HG03039 (cell line): ENCODE measurements at regions not wholly inside any gene's neighbourhood (a gene's known extent, or its start where the extent isn't known, plus 50 kb on each side); places are given as distances from the start of the nearest gene placed in this dataset.
A peak's percentile ranks its signal among the peaks of the same experiment; 100 is the strongest.

Source experiments
- ATAC-seq: cut with Tn5 transposase; IDR thresholded peaks from one replicate; pipeline ENCODE4 v1.9.1; 2021; ENCODE audit warnings: mild to moderate bottlenecking, moderate library complexity; ENCODE audit not compliant: unreplicated experiment

- ATAC-seq: no peak
Measured at GRCh38 chr7:88442413-88442812, 135.7 kb upstream of the STEAP4 start.

DNA sequence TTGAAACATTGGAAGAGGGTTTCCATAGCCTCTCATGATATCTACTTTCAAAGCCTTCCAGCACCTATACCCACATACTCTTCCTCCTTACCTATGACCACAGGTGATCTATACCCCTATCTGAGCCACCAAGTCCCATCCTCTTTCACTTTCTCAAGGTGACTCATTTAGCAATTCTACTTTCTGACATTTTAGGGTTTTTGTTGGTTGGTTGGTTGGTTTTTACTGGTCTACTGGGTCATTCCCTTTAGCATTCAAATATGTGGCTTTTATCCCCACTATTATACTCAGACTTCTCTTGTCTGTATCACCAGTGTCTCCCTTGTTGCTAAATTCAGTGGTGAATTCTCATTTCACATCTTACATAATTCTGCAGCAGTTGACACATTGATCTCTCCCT is 130.4 kb upstream of the STEAP4 start:
- ATAC-seq: no peak

DNA sequence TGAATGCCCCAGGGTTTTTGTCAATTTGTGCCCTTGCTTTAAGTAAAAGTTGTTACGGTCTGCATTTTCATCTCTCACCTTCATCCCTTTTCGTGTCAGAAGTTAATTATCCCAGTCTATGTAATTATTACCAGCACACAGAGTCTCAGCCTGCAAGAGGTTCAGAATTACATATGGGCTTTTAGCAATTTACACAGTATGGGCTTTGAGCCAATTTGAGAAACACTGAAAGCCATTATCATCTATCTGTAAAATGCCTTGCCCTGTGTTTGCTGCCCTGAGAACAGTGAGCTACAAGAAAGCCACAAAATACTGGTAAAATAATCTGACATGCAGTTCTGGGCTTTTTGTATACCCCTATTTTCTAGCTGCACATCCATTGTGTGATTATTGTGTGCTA is 125.6 kb upstream of the STEAP4 start:
- ATAC-seq: no peak

- ATAC-seq: no peak
Measured at GRCh38 chr7:88431882-88432281, 125.2 kb upstream of the STEAP4 start.

DNA sequence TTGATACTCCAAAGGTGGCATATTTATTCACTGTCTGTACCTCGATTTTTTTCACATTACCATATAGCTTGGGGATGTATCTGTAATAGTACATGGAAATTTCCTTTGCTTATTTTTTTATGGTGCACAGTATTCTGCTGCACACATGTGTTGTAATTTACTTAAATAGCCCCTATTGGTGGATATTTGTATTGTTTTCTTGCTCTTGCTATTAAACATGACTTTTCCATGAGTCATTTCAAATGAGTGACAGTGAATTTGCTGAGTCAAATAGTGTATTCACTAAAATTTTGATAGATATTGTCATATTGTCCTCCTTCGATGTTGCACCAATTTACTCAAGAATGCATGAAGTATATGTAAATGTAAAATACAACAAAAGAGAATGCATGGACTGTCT is 122.7 kb upstream of the STEAP4 start:
- ATAC-seq: no peak

- ATAC-seq: no peak
Measured at GRCh38 chr7:88402529-88402928, 95.8 kb upstream of the STEAP4 start.

DNA sequence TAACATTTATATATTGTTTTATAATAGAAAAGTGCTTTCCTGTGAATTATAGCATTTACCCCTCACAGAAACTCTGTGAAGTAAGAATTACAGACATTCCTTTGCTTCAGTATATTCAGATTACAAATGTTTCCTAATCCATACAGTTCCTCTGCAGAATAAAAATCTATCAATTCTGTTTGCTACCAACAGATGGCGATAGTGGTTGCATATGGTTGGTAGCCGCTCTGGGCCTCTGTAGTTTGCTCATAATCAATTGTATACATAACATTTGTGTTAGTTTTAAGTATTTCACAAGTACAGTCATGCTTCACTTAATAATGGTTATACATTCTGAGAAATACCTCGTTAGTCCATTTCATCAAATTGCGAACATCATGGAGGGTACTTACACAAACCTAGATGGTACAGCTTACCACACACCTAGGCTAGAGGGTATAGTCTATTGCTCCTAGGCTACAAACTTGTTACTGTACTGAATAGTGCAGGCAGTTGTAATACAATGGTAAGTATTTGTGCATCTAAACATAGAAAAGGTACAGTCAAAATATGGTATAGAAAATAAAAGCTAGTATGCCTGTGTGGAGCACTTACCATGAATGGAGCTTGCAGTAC is 94.4 kb upstream of the STEAP4 start:
- peak; percentile 39 for ATAC-seq

- ATAC-seq: no peak
Measured at GRCh38 chr7:88399696-88400240, 93.1 kb upstream of the STEAP4 start.

DNA sequence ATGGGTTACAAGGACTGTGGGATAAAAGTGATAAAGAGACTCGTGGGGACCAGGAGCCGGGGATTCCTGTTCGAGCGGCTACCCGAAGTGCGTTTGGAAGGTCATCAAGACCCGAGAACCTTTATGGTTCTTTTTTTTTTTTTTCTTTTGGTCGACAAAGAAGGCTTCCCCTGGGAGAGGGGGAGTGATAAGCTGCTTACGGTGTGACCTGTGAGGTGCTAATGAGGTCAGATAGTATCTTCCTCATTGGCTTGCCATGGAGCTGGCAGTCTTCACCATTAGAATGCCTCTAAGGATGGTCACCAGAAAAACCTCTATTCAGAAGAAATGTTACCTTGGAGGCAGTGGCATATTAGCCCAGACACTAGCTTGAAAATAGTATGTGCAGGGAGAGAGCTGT is 92.3 kb upstream of the STEAP4 start:
- ATAC-seq: no peak

GRCh38 chr7:88398459-88398858 is 91.8 kb upstream of the STEAP4 start:
- ATAC-seq: no peak

DNA sequence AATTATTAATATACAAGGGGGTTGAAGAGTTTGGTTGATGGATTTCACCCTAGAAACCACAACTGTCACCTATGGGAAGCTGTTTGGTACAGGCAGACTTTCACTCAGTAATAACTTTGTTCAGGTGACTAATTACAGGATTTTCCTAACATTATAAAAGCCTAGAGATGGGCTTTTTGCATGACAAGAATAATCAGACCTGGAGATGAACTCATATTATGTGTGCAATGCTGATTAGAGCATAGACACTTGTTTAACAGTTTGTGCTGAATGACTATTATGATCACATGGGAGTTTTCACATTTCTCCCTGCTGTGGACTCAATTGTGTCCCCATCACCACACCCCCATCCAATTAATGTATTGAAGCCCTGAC is 90.2 kb upstream of the STEAP4 start:
- peak; percentile 46 for ATAC-seq

DNA sequence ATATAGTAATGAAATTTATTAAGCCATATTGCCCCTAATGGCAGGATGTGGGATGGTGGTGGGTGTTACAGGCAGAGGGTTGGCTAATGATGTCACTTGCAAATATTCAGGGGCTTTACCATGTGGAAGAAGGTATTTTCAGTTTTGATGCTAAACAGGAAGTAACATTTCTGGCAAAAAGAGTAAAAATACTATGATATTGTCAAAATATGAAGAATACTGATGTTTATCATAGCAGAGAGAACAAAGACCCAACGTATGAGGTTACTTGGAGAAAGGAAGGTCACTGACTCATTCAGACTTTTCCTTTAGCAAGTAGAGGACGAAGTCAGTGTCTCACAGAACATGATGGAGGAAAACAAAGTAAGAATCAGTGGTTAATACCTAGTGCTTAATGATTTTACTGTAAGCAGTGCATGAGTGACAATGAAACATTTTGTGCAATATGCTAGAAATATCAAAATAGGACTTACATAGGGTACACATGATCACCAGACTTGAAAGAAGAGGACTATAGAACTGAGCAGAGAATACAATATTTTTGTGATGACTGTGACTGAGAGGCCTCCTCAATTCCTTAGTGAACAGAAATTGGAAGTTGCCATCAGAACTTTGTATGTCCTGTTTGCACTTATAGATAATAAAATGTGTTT is 89.7 kb upstream of the STEAP4 start:
- peak; percentile 64 for ATAC-seq

DNA sequence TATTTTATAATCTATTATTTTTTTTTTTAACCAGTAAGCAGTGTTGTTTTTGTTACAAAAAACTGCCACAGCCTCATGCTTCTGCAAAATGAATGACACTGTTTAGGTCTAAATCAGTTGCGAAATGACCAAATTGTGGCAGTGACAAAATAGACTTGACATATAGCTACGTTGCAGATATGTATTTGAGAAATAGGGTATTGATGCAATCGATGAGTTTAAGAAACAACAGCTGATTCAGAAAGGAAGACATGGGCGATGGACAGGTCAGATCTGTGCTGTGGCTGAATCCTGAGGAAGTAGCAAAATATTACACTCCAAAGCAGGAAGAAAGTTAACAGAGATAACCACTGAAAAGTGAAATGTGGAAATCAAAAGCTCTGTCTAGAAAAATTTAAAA is 89.0 kb upstream of the STEAP4 start:
- no peak for ATAC-seq

DNA sequence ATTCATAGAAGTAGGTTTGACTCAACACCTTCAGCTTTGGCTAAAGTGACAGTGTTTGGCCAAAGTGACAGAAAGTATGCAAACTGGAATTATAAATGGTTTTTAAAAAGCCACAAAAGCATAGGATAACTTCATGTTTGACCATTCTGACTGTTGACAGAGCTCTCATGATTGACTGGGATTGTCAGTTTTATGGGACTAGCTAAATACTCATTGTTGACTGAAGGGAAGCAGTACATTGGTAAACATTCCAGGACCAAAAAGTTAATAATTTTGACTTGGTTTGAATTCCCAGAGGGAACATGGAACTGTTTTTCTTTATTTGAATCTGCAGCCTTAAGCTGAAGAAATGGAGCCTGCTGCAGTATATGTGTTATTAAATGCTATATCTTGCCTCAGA is 84.6 kb upstream of the STEAP4 start:
- no peak for ATAC-seq

GRCh38 chr7:88387368-88387767 is 80.7 kb upstream of the STEAP4 start:
- ATAC-seq: no peak

DNA sequence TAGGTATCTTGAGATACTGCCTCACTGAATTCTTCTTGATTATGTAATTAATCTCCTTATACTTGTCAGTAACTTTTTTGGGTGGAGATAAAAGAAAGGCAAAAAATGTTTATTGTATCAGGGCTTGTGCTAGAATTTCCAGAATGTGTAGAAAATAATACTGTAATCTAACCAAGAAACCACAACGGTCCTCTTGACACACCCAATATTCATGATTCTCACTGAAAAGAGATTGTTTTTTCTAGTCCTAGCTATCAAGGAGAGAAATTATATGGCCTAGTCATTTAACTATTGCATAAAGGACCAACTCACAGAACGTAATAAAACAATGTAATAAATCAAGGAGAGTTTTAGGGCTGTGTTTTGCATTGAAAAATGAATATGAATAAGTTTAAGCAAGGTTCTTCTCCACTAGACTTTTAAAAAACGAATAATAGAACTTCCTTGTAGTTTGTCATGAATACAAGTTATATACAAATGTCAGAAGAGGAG is 80.0 kb upstream of the STEAP4 start:
- no peak for ATAC-seq

GRCh38 chr7:88377434-88377833 is 70.7 kb upstream of the STEAP4 start:
- no peak for ATAC-seq

DNA sequence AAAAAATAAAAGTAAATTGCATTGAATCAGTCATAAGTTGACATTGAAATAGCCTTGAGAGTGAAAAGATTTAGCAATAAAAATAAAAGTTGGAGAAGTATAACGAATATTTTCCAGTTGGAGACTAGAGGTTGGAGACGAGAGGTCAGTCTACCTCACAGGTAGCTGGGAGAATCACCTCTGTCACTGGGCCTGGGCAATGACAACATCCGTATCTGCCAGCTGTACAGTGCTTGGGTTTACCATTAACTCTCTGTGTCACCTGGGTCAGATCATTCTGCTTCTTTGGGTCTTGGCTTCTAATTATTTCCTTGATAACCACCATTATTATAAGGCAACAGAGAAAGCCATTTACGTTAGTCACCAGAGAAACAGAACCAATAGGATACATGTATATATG is 62.0 kb upstream of the STEAP4 start:
- ATAC-seq: no peak

DNA sequence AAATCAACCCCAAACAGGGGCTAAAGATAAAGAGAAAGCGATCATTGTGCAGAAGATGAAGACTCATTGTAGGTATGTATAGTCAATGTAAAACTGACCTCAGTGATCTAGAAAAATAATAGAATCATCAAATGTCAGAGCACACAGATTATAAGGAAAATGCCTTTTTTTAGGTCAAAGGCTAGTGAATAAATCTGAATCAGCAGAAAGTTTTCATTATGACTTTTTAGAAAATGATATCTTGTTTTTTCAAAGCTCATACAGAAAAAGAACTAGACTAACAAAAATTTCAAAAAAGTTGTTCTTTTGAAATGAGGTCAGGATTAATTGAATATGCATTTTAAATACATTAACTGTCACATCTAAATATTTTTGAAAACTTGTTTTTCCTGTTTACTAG is 60.2 kb upstream of the STEAP4 start:
- ATAC-seq: no peak

DNA sequence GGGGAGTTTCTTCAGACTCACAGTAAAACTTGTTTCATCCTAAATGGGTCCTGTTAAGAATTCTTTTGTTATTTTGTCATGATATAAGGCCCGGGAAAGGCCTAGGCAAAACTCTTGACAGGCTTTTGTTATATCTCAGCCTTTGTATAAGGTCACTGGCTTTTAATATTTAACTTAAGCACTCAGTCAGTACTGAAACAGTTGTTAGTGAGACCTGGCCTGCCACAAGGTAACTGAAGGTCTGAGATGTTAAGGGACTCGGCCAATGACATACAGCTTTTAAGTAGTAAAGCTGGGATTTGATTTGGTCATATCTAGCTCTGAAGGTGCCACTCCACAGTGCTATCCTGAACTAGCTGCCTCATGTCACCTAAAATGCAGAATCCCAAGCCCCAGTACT is 57.2 kb upstream of the STEAP4 start:
- no peak for ATAC-seq

DNA sequence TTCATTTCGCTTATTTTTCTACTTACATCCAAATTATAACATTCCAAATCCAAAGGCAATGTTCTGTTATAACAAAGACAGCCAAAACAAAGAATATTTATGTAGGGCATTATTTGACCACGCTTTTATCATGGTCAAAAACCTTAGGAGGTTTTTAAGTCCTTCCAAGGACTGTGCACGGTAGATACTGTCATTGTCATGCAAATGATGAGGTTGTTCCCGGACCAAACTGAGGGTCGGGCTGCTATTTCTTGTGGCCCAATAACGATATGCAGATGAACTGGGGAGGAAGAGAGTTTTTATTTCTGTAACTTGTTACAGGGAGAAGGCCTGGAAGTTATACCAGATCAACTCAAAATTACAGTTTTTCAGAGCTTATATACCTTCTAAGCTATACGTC is 56.6 kb upstream of the STEAP4 start:
- no peak for ATAC-seq

- no peak for ATAC-seq
Measured at GRCh38 chr7:88361357-88361756, 54.7 kb upstream of the STEAP4 start.

DNA sequence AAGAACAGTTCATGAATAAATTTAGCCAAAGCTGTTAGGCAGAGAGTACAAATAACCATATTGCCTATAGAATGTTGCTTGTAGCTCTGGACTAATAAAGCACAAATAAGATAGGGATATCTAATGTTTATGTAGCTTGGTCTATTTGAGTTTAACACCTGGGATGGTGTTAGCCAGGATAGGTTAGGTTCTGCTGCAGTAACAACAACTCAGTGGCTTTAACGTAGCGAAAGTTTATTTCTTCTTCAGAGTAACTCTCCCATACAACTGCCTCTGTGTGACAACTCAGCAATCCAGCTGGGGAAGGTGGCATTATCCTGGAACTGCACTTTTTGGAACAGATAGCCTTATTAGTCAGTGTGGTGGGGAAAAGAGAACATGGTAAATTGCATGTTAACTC is 52.2 kb upstream of the STEAP4 start:
- ATAC-seq: no peak
